ENCODE measurements at regions not wholly inside any gene's neighbourhood (a gene's known extent, or its start where the extent isn't known, plus 50 kb on each side); places are given as distances from the start of the nearest gene placed in this dataset.
"Not testable (repeated sequence)": the region's sequence is repeated elsewhere in the genome, so short reads cannot be mapped to it uniquely, and the experiment has no call there.

GRCh38 chr15:22664294-22665058 lies 122.0 kb upstream of the NIPA1 start:
- peak overlapping the region; percentile 29; the same call in 1 of the 2 replicates for H3K4me3 ChIP-seq (ENCODE audit: low read depth, low read length)
- not testable (repeated sequence) for DNase-seq (ENCODE audit: low read depth)

GRCh38 chr15:22665059-22665702 lies 121.3 kb upstream of the NIPA1 start:
- H3K4me3 ChIP-seq (ENCODE audit: low read depth, low read length): peak overlapping the region; percentile 21
- DNase-seq (ENCODE audit: low read depth): not testable (repeated sequence)

DNA sequence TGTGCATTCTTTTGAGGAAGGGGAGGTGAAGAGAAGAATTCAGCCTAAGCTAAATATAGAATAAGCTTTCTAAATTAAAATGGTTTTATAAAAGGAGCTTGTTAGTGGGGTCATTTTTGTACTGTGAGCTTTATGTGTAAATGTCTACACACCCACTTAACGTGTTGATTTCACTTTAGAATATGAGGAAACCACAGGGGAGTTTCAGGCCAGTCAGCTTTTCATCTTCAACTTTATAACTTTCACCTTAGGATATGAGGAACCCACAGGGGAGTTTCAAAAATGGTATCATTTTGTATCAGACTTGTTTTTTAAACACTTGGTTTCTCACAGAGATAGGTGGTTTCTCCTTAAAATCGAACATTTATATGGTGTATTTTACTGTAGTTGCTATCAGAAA lies 120.7 kb upstream of the NIPA1 start:
- not testable (repeated sequence) for H3K4me3 ChIP-seq (ENCODE audit: low read depth, low read length); DNase-seq (ENCODE audit: low read depth)

DNA sequence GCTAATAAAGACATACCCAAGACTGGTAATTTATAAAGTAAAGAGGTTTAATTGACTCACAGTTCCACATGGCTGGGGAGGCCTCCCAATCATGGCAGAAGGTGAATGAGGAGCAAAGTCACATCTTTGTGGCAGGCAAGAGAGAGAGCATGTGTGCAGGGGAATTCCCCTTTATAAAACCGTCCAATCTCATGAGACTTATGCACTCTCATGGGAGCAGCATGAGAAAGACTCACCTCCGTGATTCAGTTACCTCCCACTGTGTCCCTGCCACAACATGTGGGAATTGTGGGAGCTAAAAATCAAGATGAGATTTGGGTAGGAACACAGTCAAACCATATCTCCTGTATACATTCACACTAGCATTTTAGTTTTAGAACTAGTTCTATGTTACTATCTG lies 101.7 kb upstream of the NIPA1 start:
- not testable (repeated sequence) for DNase-seq (ENCODE audit: low read depth); H3K4me3 ChIP-seq (ENCODE audit: low read depth, low read length)

DNA sequence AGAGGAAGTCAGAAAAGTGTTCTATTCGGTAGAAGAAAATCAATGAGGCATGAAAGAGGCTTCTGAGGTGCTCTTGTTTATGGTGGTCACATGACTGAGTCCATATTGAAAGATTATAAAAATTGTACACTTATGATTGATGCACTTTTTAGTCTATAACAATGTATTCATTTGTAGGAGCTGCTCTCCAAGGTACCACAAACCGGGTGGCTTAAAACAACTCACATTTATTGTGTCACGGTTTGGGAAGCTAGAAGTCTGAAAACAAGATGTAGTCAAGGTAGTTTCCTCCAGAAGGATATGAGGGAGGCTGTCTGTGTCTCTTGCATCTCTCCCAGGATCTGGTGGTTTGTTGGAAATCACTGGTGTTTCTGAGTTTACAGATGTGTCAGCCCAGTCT lies 86.6 kb upstream of the NIPA1 start:
- not testable (repeated sequence) for H3K4me3 ChIP-seq (ENCODE audit: low read depth, low read length); DNase-seq (ENCODE audit: low read depth)

GRCh38 chr15:22710831-22711341 lies 75.6 kb upstream of the NIPA1 start:
- H3K4me3 ChIP-seq (ENCODE audit: low read depth, low read length); DNase-seq (ENCODE audit: low read depth): not testable (repeated sequence)

DNA sequence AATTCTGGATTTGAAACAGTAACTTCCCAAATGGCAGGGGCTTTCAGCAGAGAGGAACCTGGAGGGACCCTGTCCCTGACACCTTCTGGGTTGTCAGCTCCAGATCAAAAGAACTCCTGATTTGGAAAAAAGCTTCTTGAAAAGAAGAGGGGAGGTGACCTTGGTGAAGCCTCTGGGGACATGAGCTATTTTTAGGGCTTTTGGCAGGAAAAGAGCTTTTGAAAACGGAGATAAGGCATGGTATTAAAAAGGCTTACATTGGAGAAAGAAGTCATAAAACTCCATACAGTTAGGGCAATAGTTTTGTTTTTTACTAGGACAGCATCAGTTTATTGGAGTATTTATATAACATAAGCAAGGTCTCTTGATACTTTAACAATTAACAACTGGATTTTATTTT lies 72.5 kb upstream of the NIPA1 start:
- DNase-seq (ENCODE audit: low read depth); H3K4me3 ChIP-seq (ENCODE audit: low read depth, low read length): not testable (repeated sequence)

DNA sequence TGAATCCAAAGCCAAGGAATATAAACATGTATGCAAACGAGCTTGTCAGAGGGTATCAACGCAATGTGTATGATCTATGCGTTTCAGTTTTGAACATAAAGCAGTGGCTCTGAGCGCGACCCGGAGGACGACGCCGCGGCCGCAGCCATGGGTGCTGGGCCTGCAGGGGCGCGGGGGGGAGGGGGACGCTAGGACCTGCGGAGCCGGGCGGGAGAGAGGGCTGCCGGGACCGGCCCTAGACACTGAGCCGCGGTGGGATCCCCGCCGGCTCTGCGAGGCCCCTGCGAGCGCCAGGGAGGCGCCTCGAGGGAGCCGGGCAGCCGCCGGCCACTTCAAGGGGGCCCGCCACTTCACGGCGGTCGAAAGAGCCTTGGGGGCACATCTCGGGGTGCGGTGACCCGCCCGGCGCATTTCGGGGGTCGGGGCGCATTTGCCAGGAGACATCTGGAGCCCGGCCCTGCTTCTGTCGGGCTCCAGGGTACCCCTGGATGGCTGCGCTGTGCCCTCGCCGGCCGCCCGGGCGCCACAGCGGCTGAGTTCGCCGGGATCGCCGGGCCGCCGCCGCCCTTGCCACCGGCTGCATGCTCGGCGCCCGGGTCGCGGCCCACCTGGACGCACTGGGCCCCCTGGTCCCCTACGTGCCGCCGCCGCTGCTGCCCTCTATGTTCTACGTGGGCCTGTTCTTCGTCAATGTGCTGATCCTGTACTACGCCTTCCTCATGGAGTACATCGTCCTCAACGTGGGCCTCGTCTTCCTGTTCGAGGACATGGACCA lies 71.9 kb upstream of the NIPA1 start:
- DNase-seq (ENCODE audit: low read depth); H3K4me3 ChIP-seq (ENCODE audit: low read depth, low read length): not testable (repeated sequence)

GRCh38 chr15:22715133-22715845 lies 71.2 kb upstream of the NIPA1 start:
- not testable (repeated sequence) for H3K4me3 ChIP-seq (ENCODE audit: low read depth, low read length); DNase-seq (ENCODE audit: low read depth)

- not testable (repeated sequence) for DNase-seq (ENCODE audit: low read depth); H3K4me3 ChIP-seq (ENCODE audit: low read depth, low read length)
These were observed 66.5 kb upstream of the NIPA1 start for GRCh38 chr15:22719980-22720379.

DNA sequence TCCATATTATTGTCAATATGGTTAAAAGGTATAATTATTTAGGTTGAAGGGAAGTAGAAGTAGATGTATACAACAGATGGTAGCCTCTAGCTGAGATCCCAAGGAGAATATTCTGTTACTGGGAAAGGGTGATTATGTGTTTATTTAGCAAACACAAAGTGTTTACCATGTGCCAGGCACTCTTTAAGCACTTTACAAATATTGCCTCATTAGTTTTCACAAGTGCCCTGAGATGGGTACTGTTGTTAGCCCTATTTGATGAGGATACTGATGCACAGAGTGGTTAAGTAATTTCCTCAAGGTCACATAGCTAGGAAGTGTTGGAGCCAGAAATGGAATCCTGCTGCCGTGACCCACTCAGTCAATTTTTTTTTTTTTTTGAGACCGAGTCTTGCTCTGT lies 60.3 kb upstream of the NIPA1 start:
- H3K4me3 ChIP-seq (ENCODE audit: low read depth, low read length); DNase-seq (ENCODE audit: low read depth): not testable (repeated sequence)

DNA sequence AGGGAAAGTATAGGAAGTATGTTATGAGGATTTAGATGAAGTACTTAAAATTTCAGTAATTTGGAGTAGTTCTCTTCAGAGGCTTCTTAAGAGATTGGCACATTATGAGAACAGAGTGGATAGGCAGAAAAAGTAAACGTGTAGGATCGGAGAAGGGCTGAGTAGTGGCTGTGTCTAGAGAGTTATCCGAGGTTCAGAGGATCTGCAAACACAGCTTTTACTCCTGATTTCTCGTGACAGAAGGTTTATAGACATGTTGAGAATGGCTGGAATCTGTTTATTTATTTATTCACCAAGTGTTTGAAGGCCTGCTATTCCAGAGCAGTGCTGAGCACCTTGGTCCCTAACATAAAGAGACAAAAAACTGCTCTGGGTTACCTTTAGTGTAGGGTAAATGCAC lies 51.4 kb upstream of the NIPA1 start:
- H3K4me3 ChIP-seq (ENCODE audit: low read depth, low read length); DNase-seq (ENCODE audit: low read depth): not testable (repeated sequence)

GRCh38 chr15:22735781-22736180 lies 50.7 kb upstream of the NIPA1 start:
- no peak for TF ChIP-seq CTCF (IDR thresholded peaks at IDR 0.05; ENCODE audit: low read depth, low read length, missing control alignments)
- no peak for DNase-seq (ENCODE audit: low read depth)
- H3K4me3 ChIP-seq (ENCODE audit: low read depth, low read length): no peak overlapping the region

DNA sequence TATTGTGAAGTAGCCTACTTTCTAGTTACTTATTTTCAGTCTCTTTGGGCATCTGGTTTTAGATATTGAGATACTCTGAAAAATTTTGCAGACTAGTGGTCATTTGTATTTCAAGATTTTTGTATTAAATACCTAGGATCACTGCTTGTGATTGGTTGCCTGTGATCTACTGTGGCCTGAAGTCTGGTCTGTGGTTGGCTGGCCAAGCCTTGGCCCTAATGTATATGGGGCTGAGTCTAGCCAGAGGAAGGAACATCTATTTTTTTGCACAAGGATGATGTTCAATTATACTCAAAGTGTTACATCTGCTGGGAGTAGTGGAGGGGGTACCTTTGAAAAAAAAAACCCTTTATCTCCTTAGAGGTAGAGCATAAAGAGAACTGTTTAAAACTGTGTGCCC lies 50.2 kb upstream of the NIPA1 start:
- DNase-seq (ENCODE audit: low read depth); H3K4me3 ChIP-seq (ENCODE audit: low read depth, low read length): not testable (repeated sequence)

All from GM12864 (cell line).